HG02973 (cell line): ENCODE measurements at regions not wholly inside any gene's neighbourhood (a gene's known extent, or its start where the extent isn't known, plus 50 kb on each side); places are given as distances from the start of the nearest gene placed in this dataset.

Experiments used
- ATAC-seq: cut with Tn5 transposase; IDR thresholded peaks from one replicate; pipeline ENCODE4 v1.9.1; 2021; ENCODE audit warnings: moderate library complexity; ENCODE audit not compliant: unreplicated experiment

DNA sequence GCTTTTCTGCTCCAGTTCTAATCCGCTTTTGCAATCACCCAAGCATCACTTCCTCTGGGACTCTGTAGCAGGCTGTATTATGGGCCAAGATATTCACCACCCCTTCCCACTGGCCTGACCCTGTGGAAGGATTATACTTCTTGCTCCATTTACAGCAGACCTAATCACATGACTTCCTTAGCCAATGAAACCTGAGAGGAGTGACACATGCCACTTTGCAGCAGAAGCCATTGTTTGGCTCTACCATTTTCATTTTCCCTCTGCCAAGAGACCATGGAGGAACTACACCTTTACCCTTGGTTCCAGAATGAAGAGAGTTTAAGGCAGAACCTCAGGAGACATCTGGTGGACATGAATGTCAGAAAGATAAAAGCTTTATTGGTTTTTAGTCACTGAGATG lies 134.9 kb upstream of the HSD17B12 start:
- ATAC-seq, result no peak

DNA sequence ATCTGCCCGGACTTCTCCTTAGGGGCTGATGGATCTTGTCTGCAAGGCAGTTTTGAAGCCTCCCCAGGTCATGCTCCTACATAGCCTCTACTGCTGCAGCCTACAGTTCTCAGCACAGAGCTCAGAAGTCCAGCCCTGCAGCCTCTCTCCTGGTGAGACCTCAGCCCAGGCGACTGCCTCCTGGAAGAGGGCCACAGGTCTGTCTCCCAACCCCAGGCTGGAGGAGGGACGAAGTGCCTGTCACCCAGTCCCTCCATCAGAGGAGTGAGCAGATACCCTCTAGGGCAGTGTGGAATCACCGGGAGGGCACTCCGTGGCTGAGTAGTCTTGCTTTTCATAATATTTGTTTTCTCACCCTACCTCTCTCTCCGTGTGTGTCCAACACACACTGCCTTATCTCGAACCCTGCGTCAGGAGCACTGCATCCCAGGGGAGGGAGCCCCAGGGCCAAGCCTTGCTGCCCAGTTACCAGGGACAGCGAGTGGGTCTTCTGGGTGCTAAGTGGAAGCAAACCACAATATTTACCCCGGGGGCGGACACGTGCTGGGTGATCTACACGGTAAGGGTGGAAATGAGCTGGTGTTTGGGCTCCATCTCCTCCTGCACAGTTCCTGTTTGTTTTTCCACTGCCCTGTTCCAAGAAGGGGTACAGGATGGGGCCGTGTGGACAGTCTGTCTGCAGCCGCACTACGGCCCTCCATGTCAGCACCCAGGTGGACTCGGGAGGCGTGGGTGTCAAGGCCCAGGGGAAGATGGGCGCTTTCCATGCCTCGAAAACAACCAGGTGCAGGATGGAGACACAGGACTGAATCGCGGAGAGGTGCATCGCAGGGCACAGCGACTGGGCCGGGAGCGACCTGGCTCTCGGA lies 133.7 kb upstream of the HSD17B12 start:
- ATAC-seq, result no peak

DNA sequence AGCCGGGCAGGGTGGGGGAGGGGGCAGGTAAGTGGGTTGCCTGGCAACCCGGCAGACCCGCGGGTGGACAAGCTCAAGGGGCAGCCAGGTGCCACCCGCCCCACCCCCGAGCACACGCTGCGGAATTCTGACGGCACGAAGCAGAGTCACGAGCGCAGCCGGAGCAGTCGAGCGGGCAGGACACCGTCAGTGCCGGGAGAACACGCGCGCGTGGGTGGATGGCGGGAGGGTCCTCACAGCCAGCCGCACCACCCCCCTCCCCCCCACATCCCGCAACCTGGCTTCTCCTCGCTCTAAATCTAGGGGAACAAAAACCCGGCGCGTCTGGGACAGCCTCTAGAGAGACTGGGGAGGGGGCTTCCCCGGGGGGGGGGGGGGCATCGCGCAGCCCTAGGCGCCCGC lies 133.1 kb upstream of the HSD17B12 start:
- no peak for ATAC-seq

DNA sequence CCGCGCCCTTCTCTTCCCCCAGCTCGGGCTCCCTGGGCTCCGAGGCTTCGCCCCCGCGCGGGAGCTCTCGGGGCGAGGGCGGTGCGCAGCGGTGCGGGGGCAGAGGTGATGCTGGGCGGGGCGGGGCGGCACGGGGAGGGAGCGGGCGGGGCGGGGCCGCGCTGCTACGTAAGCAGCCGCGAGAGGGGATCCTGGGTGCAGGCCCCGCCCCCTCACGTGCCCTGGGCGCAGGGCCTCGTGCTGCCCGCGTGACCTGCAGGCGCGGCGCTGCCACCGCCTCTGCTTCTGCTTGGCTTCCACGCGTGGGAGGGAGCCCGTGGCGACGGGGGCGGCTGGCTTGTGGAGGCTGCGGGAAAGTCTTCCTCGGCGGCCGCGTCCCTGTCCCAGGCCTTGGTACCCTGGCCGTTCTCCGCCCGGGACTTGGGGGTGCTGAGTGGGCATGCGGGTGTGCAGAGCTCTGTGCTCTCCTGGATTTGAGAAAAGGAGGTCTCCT lies 132.6 kb upstream of the HSD17B12 start:
- no peak for ATAC-seq

DNA sequence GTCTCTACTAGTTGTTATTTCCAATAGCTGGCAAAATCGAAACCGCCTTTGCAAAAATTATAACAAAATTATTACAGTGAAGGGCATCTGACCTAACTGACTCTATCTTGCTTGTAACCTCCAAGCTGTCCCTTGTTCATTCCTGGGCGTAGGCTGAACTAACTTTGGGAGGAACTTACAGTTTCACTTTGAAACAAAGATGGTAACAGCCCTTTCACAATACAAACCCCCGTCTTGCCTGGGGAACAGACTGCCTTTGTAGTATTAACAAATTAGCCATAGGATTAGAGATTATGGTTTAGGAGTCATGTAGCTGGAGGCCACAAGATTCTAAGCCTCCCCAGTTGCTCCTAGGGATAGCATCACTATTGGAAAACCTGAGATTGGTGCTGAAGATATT lies 131.6 kb upstream of the HSD17B12 start:
- ATAC-seq, result no peak

DNA sequence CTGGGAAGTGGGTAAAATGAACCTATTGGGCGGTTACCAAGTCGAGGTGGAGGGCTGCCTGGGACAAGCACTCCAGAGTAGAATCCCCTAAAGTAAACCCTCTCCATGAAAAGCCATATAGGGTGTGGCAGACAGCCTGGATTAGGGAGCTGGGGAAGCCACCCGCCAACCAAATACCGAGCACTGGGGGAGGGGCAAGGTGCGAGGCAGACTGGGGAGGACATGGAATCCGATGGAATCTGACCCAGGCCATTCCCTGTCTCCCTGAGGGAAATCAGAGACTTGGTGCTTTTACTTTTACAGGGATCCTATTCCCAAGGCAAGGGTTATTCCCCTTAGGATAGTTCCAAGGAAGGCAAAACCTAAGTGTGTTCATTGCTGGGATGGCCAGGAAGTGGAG lies 130.9 kb upstream of the HSD17B12 start:
- ATAC-seq, result no peak

DNA sequence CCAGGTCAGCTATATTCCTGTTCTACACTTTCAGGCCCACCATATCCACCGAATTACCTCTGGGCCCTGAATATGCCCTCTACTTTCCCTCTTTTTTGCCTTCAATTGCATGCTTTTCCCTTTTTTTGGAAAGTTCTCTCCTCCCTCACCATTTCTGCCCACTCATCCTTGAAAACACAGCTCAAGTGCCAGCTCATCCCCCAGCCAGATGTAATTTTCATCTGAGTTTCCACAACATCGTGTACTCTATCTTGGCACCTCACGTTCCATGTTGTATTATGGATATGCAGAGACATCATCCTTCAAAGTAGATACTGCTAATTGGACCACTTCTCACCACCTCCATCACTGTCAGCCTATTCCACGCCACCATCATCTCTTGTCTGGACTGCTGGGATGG lies 129.8 kb upstream of the HSD17B12 start:
- ATAC-seq, result no peak

DNA sequence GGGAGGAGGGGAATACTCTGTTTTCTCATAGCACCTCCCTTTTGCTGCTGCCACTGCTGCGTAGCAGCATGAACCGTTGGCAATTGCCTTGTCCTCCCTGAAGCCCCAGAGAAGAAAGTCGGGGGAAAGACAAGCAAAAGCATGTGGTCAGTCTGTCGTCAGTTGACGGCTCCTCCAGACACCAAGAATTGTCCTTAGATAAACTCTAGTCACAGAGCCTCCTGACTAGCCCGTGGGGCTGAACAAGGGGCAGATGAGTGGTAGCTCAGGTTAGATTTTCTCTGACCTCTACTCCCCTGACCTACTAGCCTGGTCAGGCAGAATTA lies 126.4 kb upstream of the HSD17B12 start:
- no peak for ATAC-seq

DNA sequence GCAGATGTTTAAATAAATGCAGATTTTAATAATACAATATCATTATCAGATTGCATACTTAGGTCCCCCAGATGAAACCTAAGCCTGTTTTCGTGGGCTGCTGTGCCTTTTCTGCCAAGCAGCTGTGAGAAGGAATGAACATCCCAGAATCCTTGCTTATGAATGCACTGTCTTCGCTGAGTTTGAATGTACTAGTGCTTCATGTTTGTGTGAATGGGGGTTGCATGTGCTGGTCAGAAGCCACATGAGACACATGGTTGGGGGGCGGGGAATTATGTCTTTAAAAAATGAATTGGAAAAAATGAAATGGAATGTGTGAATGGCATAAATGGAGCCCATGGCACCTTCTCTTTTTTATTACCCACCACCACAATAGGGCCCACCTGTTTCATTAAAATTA lies 125.4 kb upstream of the HSD17B12 start:
- ATAC-seq, result no peak

DNA sequence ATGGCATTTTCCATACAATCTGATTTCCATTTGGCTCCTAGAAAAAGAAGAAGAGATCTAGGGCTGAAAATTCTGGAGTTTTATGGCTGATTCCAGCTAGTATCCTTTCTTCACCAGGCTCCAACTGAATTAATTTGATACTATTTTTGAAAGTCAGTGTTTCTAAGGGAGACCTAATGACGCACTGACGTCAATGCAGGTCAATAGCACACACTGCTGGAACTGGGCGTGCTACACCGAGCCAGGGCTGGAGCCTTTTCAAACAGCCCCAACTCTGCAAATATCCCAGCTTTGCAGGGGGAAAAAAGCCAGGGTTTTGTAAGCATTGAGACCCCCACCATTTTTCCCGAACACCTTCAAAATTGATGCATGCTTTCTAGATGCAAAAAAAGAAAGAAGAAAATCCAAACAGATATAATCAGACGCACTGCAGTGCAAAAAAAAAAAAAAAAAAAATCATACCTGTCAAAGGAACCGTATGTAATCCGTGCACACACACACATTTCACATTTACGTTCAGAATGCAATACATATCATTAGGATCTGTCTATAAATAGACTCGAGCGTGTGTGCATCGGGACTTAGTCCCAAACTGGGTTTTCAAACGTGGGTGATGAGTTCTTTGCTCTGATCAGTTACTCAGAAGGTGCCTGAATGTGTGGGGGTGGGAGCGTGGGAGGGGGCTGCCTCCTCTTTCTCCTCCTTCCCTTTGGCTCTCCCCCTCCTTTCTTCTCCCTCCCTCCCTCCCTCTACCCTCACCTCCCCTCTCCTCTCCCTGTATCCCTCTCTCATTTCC lies 124.5 kb upstream of the HSD17B12 start:
- no peak for ATAC-seq

DNA sequence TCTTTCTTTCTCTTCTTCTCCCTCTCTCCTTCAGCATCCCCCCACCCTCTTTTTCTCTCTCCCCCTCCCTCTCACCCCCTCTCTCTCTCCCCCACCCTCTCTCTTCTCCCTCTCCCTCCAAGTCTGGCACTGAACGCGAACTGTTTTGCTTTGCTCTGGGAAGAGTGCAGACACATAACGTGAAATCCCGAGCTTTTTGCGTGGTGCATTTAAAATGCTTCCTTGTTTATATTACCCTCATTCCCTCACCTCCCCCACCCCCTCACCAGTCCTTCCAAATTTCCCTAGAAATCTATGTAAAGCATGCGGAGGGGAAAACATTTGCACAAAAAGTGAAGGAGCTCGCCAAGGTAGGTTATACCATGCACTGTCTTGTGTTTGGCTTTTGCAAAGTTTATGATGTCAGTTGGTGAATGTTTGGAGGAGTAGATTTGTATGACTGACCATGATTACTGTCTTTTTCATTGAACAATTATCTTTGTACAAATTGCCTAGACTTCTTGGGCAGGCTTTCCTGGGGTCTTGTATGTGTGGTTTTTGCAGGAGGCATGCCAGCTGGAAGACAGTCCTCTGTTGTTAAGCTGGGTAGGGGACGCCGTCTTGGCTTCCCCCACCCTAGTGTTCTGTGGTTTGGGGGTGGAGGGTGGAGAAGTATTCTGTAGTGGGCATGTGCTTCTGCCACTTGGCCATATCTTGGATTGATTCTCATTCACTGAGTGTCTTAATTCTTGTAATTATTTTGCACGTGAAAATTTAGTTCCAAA lies 123.7 kb upstream of the HSD17B12 start:
- no peak for ATAC-seq

DNA sequence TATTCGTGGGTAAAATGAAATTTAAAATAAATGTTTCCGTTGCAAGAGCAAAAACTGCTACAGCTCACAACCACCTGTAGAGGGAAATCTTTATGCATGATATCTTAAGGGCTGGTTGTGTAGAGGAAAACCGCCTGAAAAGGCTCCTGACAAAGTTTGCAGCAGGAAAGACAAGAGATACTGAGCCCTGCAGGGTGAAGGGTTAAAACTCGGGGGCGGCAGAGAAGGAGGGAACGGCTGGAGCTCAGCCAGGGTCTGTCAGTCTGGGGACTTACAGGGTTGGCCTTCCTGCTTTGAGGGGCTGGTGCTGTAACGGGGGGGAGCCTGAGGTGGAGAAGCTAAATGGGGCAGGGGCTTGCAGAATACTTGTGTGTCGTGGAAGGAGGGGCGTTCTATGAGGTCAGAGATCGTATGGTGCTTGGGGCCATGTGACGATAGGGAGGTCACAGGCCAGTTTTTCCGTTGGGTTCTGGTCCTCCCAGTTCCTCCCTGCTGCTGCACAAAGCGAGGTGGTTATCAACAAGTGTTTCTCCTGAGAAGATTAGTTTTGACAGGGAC lies 122.9 kb upstream of the HSD17B12 start:
- no peak for ATAC-seq

DNA sequence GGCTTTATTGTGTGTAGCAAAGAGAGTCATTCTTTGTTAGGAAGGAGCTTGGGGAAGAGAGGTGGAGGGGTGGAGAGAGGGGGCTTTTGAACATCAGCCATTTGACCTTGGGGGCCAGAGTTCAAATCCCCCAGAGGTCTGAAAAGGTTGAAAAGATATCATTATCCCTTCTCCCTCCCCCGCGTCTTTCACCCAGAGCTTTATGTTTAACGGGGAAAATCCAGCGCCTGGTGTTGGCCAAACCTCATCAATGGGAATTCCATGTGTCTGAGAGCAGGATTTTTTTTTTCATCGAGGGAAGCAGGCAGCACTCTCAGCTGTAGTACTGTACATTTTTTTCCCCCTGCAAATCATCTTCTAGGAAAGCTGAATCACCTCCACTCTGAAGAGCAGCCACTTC lies 122.4 kb upstream of the HSD17B12 start:
- ATAC-seq, result no peak

DNA sequence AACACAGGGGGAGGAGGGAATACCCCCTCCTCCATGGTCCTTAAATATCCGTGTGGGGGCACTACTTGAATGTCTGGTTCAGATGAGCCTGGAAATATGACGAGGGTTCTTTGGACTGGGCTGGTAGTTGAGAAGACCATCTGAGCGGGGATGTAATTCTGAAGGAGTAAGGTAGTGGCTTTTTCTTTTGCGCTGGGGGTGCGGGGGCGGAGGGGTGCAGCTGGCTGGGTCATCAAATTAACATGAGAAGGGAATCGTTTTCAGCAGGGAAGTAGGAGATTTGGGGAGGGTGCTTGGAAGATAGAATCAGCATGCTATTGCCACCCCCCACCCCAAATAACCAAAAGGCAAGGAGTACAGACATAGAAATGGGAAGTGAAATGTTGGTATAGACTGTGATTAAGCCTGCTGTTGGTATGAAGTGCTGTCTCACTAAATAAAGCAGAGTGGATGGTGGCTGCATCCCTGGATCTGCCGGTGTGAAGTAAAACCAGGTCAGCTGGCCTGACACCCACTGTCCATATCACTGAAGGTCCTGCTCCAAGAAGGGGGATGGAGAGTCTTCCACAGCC lies 121.9 kb upstream of the HSD17B12 start:
- no peak for ATAC-seq

DNA sequence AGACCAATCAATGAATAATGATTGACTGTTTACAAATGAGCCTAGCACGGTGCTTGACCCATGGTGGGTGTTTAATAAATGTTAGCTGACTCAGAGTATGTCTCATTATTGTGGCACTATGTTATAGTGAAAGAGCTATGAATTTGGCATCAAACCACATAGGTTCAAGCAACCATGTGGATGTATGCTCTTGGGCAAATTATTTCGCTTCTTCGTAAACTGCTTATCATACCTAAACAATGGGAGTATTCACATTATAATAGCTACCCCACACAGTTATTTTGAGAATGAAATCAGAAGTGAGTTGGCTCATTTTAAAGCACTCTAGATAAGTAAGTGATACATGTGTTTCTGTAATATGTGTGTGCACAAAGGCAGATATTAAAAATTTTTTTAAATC lies 118.7 kb upstream of the HSD17B12 start:
- no peak for ATAC-seq

DNA sequence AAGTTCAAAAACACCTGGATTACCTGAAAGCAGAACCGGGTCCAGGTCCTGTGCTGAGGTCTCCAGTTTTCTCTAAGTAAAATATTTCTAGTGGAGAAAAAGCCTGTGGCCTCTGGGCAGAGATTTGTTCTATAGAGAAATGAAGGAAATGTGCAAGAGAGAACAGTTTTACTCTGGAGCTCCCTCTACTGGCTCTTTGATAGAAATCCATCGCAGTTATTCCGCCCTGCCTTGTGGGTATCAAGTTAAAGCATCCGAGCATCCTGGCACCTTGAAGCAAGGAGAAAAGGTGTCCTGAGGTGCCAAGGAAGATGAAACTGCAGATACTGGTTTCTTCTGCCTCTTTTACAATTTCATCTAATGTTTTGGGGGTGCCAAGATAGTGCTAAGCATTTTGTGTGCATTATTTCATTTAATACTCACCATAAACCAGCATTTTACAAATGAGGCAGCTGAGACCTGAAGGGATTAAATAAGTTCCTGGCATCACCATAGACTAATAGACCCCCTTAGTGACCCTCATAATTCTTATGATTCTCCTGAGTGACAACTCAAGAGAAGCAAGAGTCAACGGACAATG lies 113.1 kb upstream of the HSD17B12 start:
- peak; percentile 81 for ATAC-seq

DNA sequence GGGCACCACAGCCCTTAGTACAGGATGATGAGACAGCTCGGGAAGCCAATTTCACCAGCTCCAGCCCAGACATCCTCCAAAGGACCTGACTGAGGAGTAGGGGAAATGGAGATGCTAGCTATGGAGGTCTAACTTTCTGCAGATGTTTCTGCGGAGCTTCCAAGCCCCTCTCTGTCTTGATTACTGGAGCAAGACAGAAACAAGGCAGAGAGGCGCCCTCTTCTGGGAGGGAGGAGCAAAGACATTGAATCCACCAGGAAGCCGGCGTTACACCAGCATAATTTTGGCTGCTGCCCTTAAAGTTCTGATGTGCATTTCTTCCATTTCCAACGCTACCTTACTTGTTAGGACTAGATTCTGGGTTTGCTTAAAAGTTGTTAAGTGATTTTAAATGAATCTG lies 107.3 kb upstream of the HSD17B12 start:
- ATAC-seq, result no peak

DNA sequence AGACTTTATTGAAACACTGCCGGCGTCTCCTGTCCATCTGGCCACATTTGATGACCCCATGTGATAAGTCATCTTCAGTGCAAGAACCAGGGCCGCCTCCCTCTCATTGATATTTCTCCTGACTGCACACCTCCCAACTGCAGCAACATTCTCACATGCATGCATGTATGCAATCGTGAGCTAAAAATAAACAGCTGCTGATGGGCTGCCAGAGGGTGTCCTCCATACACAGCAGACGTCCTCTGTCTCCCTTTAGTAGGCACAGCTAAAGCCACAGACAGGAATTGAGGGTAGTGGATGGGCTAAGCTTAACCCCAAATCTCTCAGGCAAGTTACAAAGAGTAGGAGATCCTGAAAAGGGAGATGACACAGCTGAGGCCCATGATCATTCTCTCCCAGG lies 106.7 kb upstream of the HSD17B12 start:
- no peak for ATAC-seq

DNA sequence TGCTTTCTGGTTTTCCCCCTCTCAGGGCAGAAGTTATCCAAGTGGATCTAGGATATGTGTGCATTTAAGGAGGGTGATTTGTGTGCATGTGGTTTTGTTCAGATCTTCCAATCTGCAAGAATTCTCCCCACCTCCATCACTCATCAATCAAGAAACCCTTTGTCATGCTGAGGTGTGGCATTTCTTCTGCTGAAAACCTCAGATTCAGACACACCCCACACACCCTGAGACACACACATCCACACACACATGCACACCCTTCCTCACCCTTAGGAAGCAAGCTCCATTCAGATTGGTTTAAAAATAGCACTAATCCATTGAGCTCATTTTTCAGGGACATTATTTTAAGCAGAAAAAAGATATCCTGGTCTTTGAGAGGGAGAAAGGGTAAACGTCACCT lies 106.1 kb upstream of the HSD17B12 start:
- no peak for ATAC-seq
